H1 (cell line): ENCODE measurements at regions not wholly inside any gene's neighbourhood (a gene's known extent, or its start where the extent isn't known, plus 50 kb on each side); places are given as distances from the start of the nearest gene placed in this dataset.

Source experiments
- CTCF ChIA-PET: fragments of 300-600 bp; sonication (Branson Sonifier 250); formaldehyde crosslinking; loops from one replicate; lab custom pipeline; 2021; ENCODE audit not compliant: partially characterized antibody; lab: Charles Lee
- POLR2A ChIA-PET: fragments of 300-600 bp; sonication (Branson Sonifier 250); formaldehyde crosslinking; loops from one replicate; lab custom pipeline; 2021; ENCODE audit warnings: inconsistent platforms; ENCODE audit not compliant: partially characterized antibody; lab: Charles Lee
- DNase-seq, 2 experiments: peaks; one replicate each; pipeline versions ENCODE4 v3.0.0 to v3.0.0-alpha.2; 2010 to 2022; ENCODE audit warnings: low spot score in 2 of 2, low read depth in 1 of 2, mixed read lengths in 1 of 2
- FAIRE-seq: peaks from 2 replicates; lab custom pipeline; 2011; peaks lifted over from hg19 to GRCh38; lab: Jason Lieb, UNC
- H2AFZ ChIP-seq: 2 replicates; pipeline ENCODE4 v1.8.1; 2012; ENCODE audit warnings: low read length, inconsistent platforms
- H2AK5ac ChIP-seq: 2 replicates; pipeline ENCODE4 v1.6.1; 2013; ENCODE audit warnings: low read depth, low read length
- H2BK120ac ChIP-seq: replicated peaks from 2 replicates; pipeline ENCODE3; 2013; ENCODE audit warnings: low read depth, low read length, inconsistent platforms
- H2BK12ac ChIP-seq: 2 replicates; pipeline ENCODE4 v1.6.1; 2013; ENCODE audit warnings: low read depth, low read length
- H2BK15ac ChIP-seq: 2 replicates; pipeline ENCODE4 v1.6.1; 2013; ENCODE audit warnings: low read length
- H2BK20ac ChIP-seq: 2 replicates; pipeline ENCODE4 v1.6.1; 2013; ENCODE audit warnings: low read length
- H2BK5ac ChIP-seq: 2 replicates; pipeline ENCODE4 v1.6.1; 2013; ENCODE audit warnings: low read depth, low read length
- H3K14ac ChIP-seq: 2 replicates; pipeline ENCODE4 v1.6.1; 2013; ENCODE audit warnings: inconsistent platforms; ENCODE audit not compliant: insufficient read length
- H3K18ac ChIP-seq: 2 replicates; pipeline ENCODE4 v1.6.1; 2013; ENCODE audit warnings: low read length; ENCODE audit errors: extremely low read depth
- H3K23ac ChIP-seq: 2 replicates; pipeline ENCODE4 v1.6.1; 2013; ENCODE audit warnings: inconsistent platforms; ENCODE audit not compliant: insufficient read length
- H3K23me2 ChIP-seq: 2 replicates; pipeline ENCODE4 v1.6.1; 2013; ENCODE audit warnings: low read depth, low read length
- H3K27ac ChIP-seq: 2 replicates; pipeline ENCODE4 v1.6.1; 2011; ENCODE audit warnings: low read depth, low read length, inconsistent platforms
- H3K27me3 ChIP-seq, 4 experiments: replicated peaks in 1 of 4; 1 replicate in 1 of 4; 2 replicates in 3 of 4; pipeline versions ENCODE4 v1.6.1 to v1.8.1; 2011 to 2013; ENCODE audit warnings: low read length in 3 of 4, mild to moderate bottlenecking in 3 of 4, inconsistent platforms in 2 of 4, mixed read lengths in 2 of 4, moderate library complexity in 1 of 4; ENCODE audit not compliant: control insufficient read depth in 3 of 4, insufficient read depth in 3 of 4; ENCODE audit errors: extremely low read depth in 1 of 4
- H3K36me3 ChIP-seq, 4 experiments: 2 replicates each; pipeline versions ENCODE4 v1.6.1 to v1.8.1; 2011 to 2013; ENCODE audit warnings: mild to moderate bottlenecking in 4 of 4, low read length in 3 of 4, moderate library complexity in 2 of 4, control low read depth in 1 of 4, inconsistent platforms in 1 of 4; ENCODE audit not compliant: insufficient read depth in 4 of 4, control insufficient read depth in 2 of 4
- H3K4ac ChIP-seq: replicated peaks from 2 replicates; pipeline ENCODE3; 2013; ENCODE audit warnings: low read length, low read depth, mixed read lengths, inconsistent platforms; ENCODE audit not compliant: insufficient read length
- H3K4me1 ChIP-seq, 4 experiments: replicated peaks in 1 of 4; 1 replicate in 1 of 4; 2 replicates in 3 of 4; pipeline versions ENCODE4 v1.6.1 to v1.8.1; 2011 to 2013; ENCODE audit warnings: low read length in 3 of 4, inconsistent platforms in 2 of 4, mixed read lengths in 1 of 4; ENCODE audit not compliant: insufficient read depth in 4 of 4, control insufficient read depth in 3 of 4
- H3K4me2 ChIP-seq, 2 experiments: 2 replicates each; pipeline versions ENCODE4 v1.6.1 to v1.8.1; 2011 to 2013; ENCODE audit warnings: low read depth in 2 of 2, low read length in 2 of 2, control low read depth in 1 of 2, inconsistent platforms in 1 of 2, mild to moderate bottlenecking in 1 of 2; ENCODE audit not compliant: insufficient read depth in 1 of 2
- H3K4me3 ChIP-seq, 4 experiments: fragments of 200-600, 300-600 bp in 1 of 4; sonication (generic), shearing (Covaris generic), sonication (Bioruptor Twin) in 1 of 4; 2 replicates each; pipeline versions ENCODE4 v1.5.1 to v1.8.1; 2011 to 2016; ENCODE audit warnings: low read length in 4 of 4, low read depth in 3 of 4, control low read depth in 2 of 4, inconsistent platforms in 2 of 4, mild to moderate bottlenecking in 2 of 4, mixed read lengths in 1 of 4, moderate library complexity in 1 of 4; ENCODE audit not compliant: insufficient read depth in 2 of 4; ENCODE audit errors: extremely low read depth in 1 of 4
- H3K56ac ChIP-seq: replicated peaks from 2 replicates; pipeline ENCODE3; 2013; ENCODE audit warnings: low read depth, mild to moderate bottlenecking, mixed read lengths, low read length, inconsistent platforms; ENCODE audit not compliant: insufficient read length
- H3K79me1 ChIP-seq: 2 replicates; pipeline ENCODE4 v1.6.1; 2013; ENCODE audit warnings: low read depth, low read length, control low read depth
- H3K79me2 ChIP-seq, 2 experiments: 2 replicates each; pipeline versions ENCODE4 v1.6.1 to v1.8.1; 2012 to 2013; ENCODE audit warnings: low read length in 2 of 2, mild to moderate bottlenecking in 2 of 2, inconsistent platforms in 1 of 2; ENCODE audit not compliant: insufficient read depth in 2 of 2, control insufficient read depth in 1 of 2
- H3K9ac ChIP-seq, 4 experiments: replicated peaks in 1 of 4; 1 replicate in 1 of 4; 2 replicates in 3 of 4; pipeline versions ENCODE4 v1.6.1 to v1.8.1; 2011 to 2013; ENCODE audit warnings: low read depth in 3 of 4, low read length in 3 of 4, control low read depth in 2 of 4, mild to moderate bottlenecking in 2 of 4, moderate library complexity in 2 of 4, inconsistent platforms in 1 of 4; ENCODE audit errors: extremely low read depth in 1 of 4
- H3K9me3 ChIP-seq, 2 experiments: 2 replicates each; pipeline versions ENCODE4 v1.6.1 to v1.8.1; 2012 to 2013; ENCODE audit warnings: mild to moderate bottlenecking in 2 of 2, moderate library complexity in 2 of 2, control low read depth in 1 of 2, inconsistent platforms in 1 of 2, low read depth in 1 of 2, low read length in 1 of 2, mixed read lengths in 1 of 2; ENCODE audit not compliant: insufficient read depth in 2 of 2
- H4K20me1 ChIP-seq, 2 experiments: replicated peaks in 1 of 2; 2 replicates each; pipeline versions ENCODE3 to v1.8.1; 2011 to 2013; ENCODE audit warnings: inconsistent platforms in 2 of 2, low read length in 2 of 2, mild to moderate bottlenecking in 1 of 2; ENCODE audit not compliant: insufficient read depth in 2 of 2, control insufficient read depth in 1 of 2
- H4K5ac ChIP-seq: 2 replicates; pipeline ENCODE4 v1.6.1; 2013; ENCODE audit warnings: low read length, low read depth, mixed read lengths, inconsistent platforms; ENCODE audit not compliant: insufficient read length
- H4K8ac ChIP-seq: 2 replicates; pipeline ENCODE4 v1.8.0; 2013; ENCODE audit warnings: mild to moderate bottlenecking, moderate library complexity, low read length, inconsistent platforms; ENCODE audit not compliant: insufficient read depth; ENCODE audit errors: extremely low read depth
- H4K91ac ChIP-seq: replicated peaks from 2 replicates; pipeline ENCODE3; 2013; ENCODE audit warnings: low read length, mixed read lengths, inconsistent platforms; ENCODE audit not compliant: insufficient read length
- WGBS, 2 experiments: shearing (Covaris generic) in 1 of 2; methylation state at CpG; one replicate each; pipeline versions ENCODE4 v1.1.6 to v1.1.7; 2013 to 2015; ENCODE audit warnings: low lambda C conversion rate in 2 of 2, mixed read lengths in 2 of 2, inconsistent platforms in 1 of 2, low coverage in 1 of 2, missing lambda C conversion rate in 1 of 2; ENCODE audit not compliant: insufficient replicate concordance in 2 of 2, insufficient coverage in 1 of 2, insufficient read length in 1 of 2; ENCODE audit errors: extremely low coverage in 1 of 2, missing lambda C conversion rate in 1 of 2; 5-methylcytosine and 5-hydroxymethylcytosine counted together
- TF ChIP-seq, protein P1 (sequence below): IDR thresholded peaks from 2 replicates; pipeline ENCODE4 v1.6.1; 2011; ENCODE audit warnings: low read depth, mild to moderate bottlenecking, low read length; ENCODE audit not compliant: insufficient read depth

DNA sequence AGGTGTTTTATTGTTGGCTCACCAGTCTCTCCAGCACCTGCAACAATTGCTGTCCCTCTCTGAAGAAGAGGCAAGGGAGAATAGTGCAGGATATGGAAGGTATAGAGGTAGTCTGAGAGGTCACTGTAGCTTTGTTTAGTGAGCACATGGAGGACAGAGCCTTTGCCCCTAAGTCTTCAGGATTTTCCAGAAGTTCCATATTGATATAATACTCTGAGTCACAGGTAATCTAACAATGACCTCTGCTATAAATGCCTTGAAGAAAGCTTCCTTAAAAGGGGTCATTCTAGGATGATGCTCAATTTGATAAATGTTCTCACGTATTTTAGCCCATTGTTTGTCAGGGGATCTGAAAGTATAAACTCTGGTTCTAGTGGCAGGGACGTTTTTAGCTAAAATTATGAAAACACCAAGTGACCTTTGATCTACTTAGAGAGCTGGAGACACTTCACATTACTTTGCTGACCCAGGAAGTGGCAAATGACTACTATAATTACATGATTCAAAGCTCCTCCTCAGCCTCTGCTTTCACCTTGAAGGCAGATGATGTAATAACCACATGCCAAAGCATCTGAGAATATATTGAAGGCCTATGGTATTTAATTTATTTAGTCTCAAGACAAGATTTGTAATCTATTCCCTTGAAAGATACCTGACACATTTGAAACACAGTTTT lies 366.9 kb upstream of the NUDT12 start:
- Histone ChIP-seq H3K23ac (no peak overlapping the region), H3K27me3 (peaks cover 0 to 1% (median 0%) of the 10 kb centered on the region in 4 experiments; a peak in 1 of 7 replicates), H4K20me1 (no peaks in the 10 kb centered on the region), H3K79me1 (no peaks in the 10 kb centered on the region), H2AFZ (peak overlapping the region; percentile 36; the same call in 1 of the 2 replicates), H3K9me3 (no peaks in the 10 kb centered on the region), H3K4me3 (no peak overlapping the region), H3K27ac (no peak overlapping the region), H3K14ac (no peak overlapping the region), H2BK12ac (no peak overlapping the region), H3K36me3 (no peaks in the 10 kb centered on the region), H2AK5ac (no peak overlapping the region), H4K5ac (no peak overlapping the region), H2BK20ac (no peak overlapping the region), H3K4me2 (no peak overlapping the region), H3K4ac (no peak overlapping the region), H2BK15ac (no peak overlapping the region), H4K8ac (no peak overlapping the region), H3K4me1 (0 out of 7 replicates have a peak, but pooled peaks cover 0 to 2% (median 0%) of the 10 kb centered on the region in 4 experiments), H3K56ac (no peak overlapping the region), H3K79me2 (no peaks in the 10 kb centered on the region), H3K9ac (no peak overlapping the region), H3K18ac (no peak overlapping the region), H2BK5ac (no peak overlapping the region), H2BK120ac (no peak overlapping the region), H4K91ac (no peak overlapping the region), H3K23me2 (peaks cover 2% of the 10 kb centered on the region; the same call in 1 of the 2 replicates)
- POLR2A ChIA-PET = no interaction called here
- TF ChIP-seq, protein P1, sequence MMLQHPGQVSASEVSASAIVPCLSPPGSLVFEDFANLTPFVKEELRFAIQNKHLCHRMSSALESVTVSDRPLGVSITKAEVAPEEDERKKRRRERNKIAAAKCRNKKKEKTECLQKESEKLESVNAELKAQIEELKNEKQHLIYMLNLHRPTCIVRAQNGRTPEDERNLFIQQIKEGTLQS = no peak
- DNase-seq = no peak
- 67% methylated on average over 2 of the region's 2 CpGs; no CpG with 5 or more reads in 1 of the 2 experiments for WGBS, 2 experiments
- CTCF ChIA-PET = interaction anchor here (1.2 kb wide), 1 partner anchor 342 kb away, joined by 3 read pairs; no protein-coding TSS in a partner anchor
- no peak for FAIRE-seq
